ENCODE measurements at regions not wholly inside any gene's neighbourhood (a gene's known extent, or its start where the extent isn't known, plus 50 kb on each side); places are given as distances from the start of the nearest gene placed in this dataset.

DNA sequence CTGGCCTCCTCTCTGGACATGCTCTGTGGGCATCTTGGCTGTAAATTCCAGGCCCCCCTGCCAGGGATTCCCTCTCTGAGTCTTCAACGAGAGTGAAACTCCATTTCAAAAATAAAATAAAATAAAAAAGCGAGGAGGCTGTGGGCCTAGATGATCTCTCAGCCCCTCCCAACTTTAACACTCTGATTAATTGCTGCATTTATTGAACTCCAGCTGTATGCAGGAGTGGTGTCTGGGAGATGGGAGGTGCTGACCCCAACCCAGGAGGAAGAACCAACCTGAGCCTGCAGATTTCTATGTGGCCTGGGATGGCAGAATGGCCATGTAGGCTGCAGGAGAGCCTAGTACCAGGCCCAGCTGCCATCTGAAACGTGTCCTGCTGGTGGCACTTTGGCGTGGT is 154.5 kb upstream of the IER5L start:
- CTCF ChIA-PET, result interaction anchor here (1.0 to 1.5 kb wide), 3 partner anchors 13 to 293 kb away, joined by 3 read pairs; partner anchors contain the start of gene NTMT1
- H3K9me1 ChIP-seq (replicated peaks; ENCODE audit: control insufficient read depth, extremely low read depth, insufficient read depth, low read length), result no peaks in the 10 kb centered on the region
- no peak overlapping the region for H3K9ac ChIP-seq (replicated peaks; ENCODE audit: extremely low read depth, insufficient read depth, low read length)
- no peaks in the 10 kb centered on the region for H3K79me2 ChIP-seq (ENCODE audit: control insufficient read depth, insufficient read depth, low read length)
- no TSS peak for BruUV-seq (replicated peaks)
- DNase-seq (ENCODE audit: low read depth, low spot score) (no peak), FAIRE-seq (no peak)
- no peak for TF ChIP-seq JUN (IDR thresholded peaks at IDR 0.05; ENCODE audit: borderline replicate concordance, insufficient read depth, insufficient read length, low read depth)
- H3K9me3 ChIP-seq (replicated peaks; ENCODE audit: control insufficient read depth, insufficient read depth, low read length), result no peaks in the 10 kb centered on the region
- H3K4me2 ChIP-seq (ENCODE audit: insufficient read depth, low read length), result no peak overlapping the region
- POLR2A ChIA-PET, result no interaction called here
- H4K20me1 ChIP-seq (replicated peaks; ENCODE audit: control insufficient read depth, extremely low read depth, insufficient read depth, low read length), result no peaks in the 10 kb centered on the region
- no peak overlapping the region for H2AFZ ChIP-seq (ENCODE audit: low read depth, low read length)
- H3K4me3 ChIP-seq (replicated peaks in 1 of 3; ENCODE audit: insufficient read depth in 1 of 3, low read depth in 1 of 3, low read length in 3 of 3), result no peak overlapping the region
- no peaks in the 10 kb centered on the region for H3K36me3 ChIP-seq (ENCODE audit: control insufficient read depth in 2 of 2, extremely low read depth in 1 of 2, insufficient read depth in 2 of 2, low read length in 2 of 2)
- dilution Hi-C loops (cut with MboI; ENCODE audit: extremely low pct_ligation_motif_present, low sequenced_read_pairs), result no loop called here
- H3K27ac ChIP-seq (ENCODE audit: insufficient read depth, low read depth, low read length), result no peak overlapping the region
- intact Hi-C loops (cut with micrococcal nuclease), result loop anchor here (5.0 to 10.0 kb wide), 2 partner anchors 128 to 220 kb away; no protein-coding TSS in a partner anchor
- H3K4me1 ChIP-seq (ENCODE audit: control insufficient read depth, extremely low read depth, insufficient read depth, low read length), result peaks cover 19% of the 10 kb centered on the region
- H3K27me3 ChIP-seq (ENCODE audit: control insufficient read depth in 2 of 2, insufficient read depth in 2 of 2, low read length in 2 of 2), result no peaks in the 10 kb centered on the region

GRCh38 chr9:129331772-129332500 is 153.9 kb upstream of the IER5L start:
- Histone ChIP-seq H4K20me1 (replicated peaks; ENCODE audit: control insufficient read depth, extremely low read depth, insufficient read depth, low read length) (no peaks in the 10 kb centered on the region), H2AFZ (ENCODE audit: low read depth, low read length) (peak overlapping the region; percentile 8), H3K36me3 (ENCODE audit: control insufficient read depth in 2 of 2, extremely low read depth in 1 of 2, insufficient read depth in 2 of 2, low read length in 2 of 2) (no peaks in the 10 kb centered on the region), H3K9me1 (replicated peaks; ENCODE audit: control insufficient read depth, extremely low read depth, insufficient read depth, low read length) (no peaks in the 10 kb centered on the region), H3K9me3 (replicated peaks; ENCODE audit: control insufficient read depth, insufficient read depth, low read length) (no peaks in the 10 kb centered on the region), H3K9ac (replicated peaks; ENCODE audit: extremely low read depth, insufficient read depth, low read length) (no peak overlapping the region), H3K4me3 (replicated peaks in 1 of 3; ENCODE audit: insufficient read depth in 1 of 3, low read depth in 1 of 3, low read length in 3 of 3) (no peak overlapping the region), H3K27me3 (ENCODE audit: control insufficient read depth in 2 of 2, insufficient read depth in 2 of 2, low read length in 2 of 2) (no peaks in the 10 kb centered on the region), H3K4me1 (ENCODE audit: control insufficient read depth, extremely low read depth, insufficient read depth, low read length) (peaks cover 19% of the 10 kb centered on the region), H3K4me2 (ENCODE audit: insufficient read depth, low read length) (no peak overlapping the region), H3K27ac (ENCODE audit: insufficient read depth, low read depth, low read length) (no peak overlapping the region), H3K79me2 (ENCODE audit: control insufficient read depth, insufficient read depth, low read length) (no peaks in the 10 kb centered on the region)
- ChIA-PET POLR2A (no interaction called here), CTCF (interaction anchor here (0.5 to 1.0 kb wide), 4 partner anchors 40 to 294 kb away, joined by 3 read pairs; partner anchors contain the start of gene NTMT1)
- no peak for FAIRE-seq
- TF ChIP-seq MAX (IDR thresholded peaks at IDR 0.05; ENCODE audit: insufficient read depth, insufficient read length) (no peak), POLR2AphosphoS5 (IDR thresholded peaks at IDR 0.05; ENCODE audit: insufficient read depth, low read depth, low read length) (no peak)
- intact Hi-C loops (cut with micrococcal nuclease), result loop anchor here (5.0 to 10.0 kb wide), 2 partner anchors 127 to 220 kb away; no protein-coding TSS in a partner anchor
- dilution Hi-C loops (cut with MboI; ENCODE audit: extremely low pct_ligation_motif_present, low sequenced_read_pairs), result no loop called here
- BruUV-seq (replicated peaks), result no TSS peak
- no peak for DNase-seq (ENCODE audit: low read depth, low spot score)

Measured in endothelial cell of umbilical vein (primary cell).